Hematopoietic multipotent progenitor cell treated with erythropoietin and hydrocortisone succinate and interleukin-3 and kit ligand, for 6 days (in vitro differentiated cells): ENCODE measurements at regions not wholly inside any gene's neighbourhood (a gene's known extent, or its start where the extent isn't known, plus 50 kb on each side); places are given as distances from the start of the nearest gene placed in this dataset.
"Not testable (repeated sequence)": the region's sequence is repeated elsewhere in the genome, so short reads cannot be mapped to it uniquely, and the experiment has no call there.

ENCODE experiments used
- DNase-seq: peaks from one replicate; pipeline ENCODE4 v3.0.0-alpha.2; 2015

DNA sequence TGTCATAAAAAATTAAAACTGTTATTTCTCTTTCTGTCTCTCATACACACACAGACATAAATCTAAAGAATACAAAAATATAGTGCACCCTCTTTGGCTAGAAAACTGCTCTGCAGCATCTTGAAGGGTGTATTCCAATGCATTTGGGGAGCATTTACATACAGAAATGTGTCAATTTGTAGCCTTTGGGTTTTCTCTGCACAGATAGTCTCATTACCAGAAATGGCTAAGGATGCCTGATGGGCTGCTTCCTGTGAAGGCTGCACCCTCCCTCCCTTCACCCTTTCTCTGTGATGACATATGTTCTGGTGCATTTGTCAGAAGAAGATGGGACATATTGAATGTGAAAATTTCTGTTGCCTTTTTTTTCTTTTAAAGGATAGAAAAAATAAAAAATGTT is 1239.3 kb downstream of the CDH11 start:
- no peak for DNase-seq

DNA sequence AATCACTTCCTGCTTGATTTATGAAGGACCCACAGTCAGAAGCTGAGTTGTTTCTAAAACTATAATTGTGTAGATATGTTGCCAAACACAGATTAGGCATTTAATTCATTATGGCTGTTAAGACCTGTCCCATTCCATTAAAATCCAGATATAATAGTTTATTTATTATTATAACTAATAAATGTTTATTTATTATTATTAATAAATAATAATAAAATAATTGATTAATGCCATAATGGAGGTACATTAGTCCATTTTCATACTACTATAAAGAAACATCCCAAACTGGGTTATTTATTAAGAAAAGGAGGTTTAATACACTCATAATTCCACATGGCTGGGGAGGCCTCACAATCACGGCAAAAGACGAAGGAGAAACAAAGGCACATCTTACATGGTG is 1240.9 kb downstream of the CDH11 start:
- no peak for DNase-seq

DNA sequence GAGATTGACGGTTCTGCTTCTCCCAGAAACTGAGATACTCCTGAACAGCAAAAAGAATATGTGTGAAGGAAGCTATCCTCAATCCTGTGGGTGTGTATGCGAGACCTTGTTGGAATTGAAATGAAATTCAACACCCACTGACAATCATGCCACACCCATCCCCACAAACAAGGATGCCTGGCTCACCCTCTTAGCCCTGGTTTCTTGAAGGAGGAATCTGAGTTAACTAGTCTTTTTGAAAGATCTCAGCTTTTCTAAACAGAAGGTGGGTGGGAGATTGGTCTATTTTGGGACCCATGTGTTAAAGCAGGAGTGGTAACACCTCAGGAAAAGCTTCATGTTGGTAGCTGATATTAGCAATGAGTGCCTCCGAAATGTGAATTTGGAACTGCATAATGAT is 1244.5 kb downstream of the CDH11 start:
- DNase-seq = no peak

DNA sequence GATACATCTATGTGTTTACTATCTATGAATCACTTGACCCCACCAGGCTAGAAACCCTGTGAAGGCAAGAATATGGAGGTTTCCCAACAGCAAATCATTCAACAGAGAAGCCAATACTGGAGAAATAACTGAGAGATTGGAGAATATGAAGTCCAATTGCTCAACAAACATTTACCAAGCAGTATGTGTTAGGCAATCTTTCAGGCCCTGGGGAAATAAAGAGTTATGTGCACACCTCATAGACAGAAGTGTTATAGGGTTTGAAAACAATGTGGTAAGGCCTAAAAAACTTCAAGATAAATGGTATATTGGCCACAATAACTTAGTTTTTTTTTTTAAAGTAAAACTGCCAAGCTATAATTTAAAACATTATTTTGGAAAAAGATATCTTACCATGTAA is 1245.8 kb downstream of the CDH11 start:
- DNase-seq = no peak

DNA sequence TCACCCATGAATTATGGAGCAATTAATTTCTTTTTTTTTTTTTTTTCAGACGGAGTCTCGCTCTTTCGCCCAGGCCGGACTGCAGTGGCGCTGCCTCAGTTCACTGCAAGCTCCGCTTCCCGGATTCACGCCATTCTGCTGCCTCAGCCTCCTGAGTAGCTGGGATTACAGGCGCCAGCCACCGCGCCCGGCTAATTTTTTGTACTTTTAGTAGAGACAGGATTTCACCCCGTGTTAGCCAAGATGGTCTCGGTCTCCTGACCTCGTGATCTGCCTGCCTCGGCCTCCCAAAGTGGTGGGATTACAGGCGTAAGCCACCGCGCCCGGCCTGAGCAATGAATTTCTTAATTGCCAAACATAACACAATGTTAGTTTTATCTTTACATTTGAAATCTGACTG is 1261.2 kb downstream of the CDH11 start:
- DNase-seq = not testable (repeated sequence)

DNA sequence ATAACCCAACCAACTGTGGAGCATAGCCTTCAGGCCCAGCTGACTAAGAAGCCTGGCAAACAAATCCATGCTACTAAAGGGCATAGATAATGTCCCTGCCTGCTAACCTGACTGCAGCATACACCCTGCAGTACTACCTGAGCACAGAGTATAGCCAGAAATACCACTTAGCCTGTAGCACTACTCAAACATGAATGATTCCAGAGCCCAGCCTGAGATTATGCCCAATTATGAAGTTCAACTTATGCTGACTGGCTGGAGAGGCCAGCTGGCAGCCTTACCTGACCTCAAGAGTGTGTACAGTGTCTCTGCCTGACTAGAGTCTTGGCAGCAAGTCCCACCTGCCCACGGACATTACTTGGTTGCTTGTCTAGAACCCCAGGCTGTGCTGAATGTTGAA is 1265.3 kb downstream of the CDH11 start:
- no peak for DNase-seq

DNA sequence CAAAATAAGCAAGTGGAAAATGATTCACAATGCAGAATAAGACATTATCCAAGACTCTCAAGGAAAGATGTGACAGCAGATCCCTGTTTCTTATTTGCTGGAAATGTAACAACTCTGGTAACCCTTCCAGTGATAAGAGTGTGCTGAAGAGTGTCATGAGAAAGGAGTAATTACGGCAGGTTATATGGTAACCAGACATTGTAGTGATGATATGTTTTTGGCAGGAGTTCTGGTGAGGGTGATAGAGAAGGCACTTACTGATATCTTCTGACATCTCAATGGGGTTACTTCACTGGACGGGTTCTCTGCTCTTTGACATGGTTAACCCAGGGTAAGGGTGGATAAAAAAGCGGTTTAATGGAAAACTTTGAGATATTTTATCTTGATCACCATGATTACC is 1270.9 kb downstream of the CDH11 start:
- no peak for DNase-seq

DNA sequence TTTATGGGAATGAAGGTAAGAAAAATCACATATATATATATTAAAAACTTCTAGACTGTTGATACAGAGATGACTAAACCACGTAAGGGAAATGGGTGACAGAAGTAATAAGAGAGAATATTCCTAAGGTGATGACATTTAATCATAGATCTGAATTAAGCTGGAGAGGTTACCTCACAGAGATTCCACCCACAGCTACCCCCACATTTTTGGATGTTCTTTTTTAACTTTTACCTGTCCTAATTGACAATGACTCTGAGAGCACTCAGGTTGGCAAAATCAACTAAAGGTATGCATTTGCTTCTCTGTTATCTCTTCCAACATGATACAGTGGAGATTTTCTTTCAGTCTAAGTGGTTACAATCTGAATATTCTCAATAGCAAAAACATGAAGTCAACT is 1280.6 kb downstream of the CDH11 start:
- DNase-seq = no peak

DNA sequence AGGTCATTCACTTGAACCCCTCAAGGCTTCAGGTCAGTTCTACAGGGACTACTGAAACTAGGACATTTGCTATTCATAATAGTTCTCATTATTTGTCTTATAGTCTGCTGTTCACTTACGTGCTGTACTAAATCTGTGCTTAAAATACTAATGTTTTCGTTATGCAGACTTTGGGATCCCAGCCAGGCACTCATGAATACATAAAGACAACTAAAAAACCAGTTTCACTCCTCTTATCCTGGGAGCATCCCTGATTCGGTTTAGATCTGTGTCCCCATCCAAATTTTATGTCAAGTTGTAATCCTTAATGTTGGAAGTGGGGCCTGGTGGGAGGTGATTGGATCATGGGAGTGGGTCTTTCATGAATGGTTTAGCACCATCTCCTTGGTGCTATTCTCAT is 1291.8 kb downstream of the CDH11 start:
- DNase-seq = no peak

DNA sequence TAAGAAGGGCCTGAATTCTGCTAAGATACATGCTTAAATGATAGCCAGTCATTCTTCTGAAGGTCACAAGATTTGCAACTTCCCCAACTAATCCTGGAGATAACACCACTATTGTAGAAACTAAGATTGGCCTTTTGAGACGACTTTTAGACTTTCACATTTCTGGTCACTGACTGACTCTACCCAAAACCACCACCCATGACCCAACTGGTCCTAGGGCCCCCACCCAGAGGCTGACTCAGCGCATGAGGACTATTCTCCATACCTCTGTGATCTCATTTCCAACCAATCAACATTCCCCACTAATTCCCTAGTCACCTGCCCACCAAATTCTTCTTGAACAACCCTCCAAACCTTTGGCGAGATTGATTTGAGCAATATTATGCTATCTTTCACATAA is 1299.0 kb downstream of the CDH11 start:
- DNase-seq = no peak

DNA sequence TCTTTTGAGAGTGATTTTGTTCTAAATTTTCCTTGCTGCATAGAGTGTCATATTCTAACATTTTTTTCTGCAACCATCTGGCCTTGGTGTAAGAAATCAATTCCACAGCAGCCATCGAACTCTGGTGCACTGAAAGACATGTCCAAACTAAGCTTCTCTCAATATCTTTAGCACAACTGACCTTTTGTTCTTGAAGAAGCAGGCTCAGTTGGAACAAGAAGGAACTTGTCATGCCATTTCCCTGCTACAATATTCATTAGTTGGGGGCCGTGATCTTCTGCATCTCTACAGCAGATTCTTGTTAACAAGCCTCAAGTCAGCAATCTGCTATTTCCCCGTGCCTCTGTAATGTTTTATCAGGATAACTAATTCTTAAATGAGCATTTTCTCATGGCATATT is 1305.6 kb downstream of the CDH11 start:
- no peak for DNase-seq

DNA sequence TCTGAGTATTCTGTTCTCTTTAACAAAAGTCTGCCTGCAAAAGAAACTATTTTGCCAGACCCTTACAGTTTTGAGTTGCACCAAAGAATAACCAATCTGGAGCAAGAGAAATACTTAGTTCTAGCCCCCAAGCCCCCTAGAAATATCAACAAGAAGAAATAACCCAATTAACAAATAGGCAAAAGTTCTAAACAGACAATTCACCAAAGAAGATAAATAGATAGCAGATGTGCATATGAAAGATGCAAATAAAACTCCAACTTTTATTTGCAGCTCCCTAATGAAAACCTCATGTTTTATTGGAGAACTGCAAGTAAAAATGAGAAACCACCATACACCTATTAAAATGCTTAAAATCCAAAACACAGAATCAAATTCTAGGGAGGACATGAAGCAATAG is 1308.0 kb downstream of the CDH11 start:
- no peak for DNase-seq

DNA sequence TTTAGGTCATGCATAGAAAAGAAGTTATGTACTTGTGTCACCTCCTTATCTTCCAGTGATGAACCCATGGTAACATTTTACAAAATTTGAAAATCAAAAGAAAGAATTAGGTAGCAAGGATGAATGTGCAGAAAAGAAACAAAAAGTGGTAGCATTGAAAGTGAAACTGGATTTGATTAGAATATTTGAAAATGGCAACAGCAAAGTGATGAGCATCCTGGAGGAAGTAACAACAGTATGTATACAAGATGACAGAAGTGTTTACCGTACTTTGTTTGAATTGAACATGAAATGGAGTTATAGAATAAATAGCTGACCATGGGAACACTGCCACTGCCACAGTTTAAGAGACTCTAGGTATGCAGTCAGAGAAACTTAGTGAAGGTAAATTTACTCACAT is 1313.1 kb downstream of the CDH11 start:
- DNase-seq = no peak

DNA sequence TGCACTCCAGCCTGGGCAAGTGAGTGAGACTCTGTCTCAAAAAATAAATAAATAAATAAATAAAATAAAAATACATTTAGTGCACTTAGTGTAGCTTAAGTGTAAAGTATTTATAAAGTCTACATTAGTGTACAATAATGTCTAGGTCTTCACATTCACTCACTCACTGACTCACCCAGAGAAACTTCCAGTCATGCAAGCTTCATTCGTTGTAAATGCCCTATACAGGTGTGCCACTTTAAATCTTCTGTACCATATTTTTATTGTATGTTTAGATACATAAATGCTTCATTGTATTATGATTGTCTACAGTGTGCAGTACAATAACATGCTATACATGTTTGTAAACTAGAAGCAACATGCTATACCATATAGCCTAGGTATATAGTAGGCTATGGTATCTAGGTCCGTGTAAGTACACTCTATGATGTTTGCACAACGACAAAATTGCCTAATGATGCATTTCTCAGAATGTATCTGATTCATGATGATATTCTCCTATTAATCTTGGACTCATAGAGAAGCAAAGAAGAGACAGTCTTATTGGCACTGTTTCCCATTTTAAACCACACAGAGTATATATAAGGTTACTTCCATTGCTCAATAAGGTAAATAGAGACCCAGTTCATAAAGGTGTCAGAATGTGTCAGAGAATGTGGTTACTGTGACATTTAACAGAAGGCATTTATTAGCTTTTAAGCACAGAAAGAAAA is 1314.9 kb downstream of the CDH11 start:
- no peak for DNase-seq

DNA sequence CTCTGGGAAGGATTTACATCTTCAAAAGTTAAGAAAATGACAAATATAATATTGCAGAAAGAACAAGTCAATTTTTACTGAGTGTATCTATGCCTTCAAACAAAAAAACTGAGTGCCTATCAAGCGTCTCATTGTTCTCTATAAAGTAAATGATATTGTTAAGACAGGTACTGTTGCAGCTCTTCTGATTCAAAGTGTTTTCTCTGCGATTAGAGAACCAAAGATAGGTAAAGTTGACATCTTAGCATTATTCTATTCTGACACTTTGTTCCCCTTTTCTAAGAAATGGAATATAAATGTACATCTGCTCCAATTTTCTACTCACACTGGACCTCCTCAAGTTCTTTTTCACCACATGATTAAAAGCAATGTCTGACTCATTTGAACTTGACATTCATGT is 1317.7 kb downstream of the CDH11 start:
- DNase-seq = no peak

DNA sequence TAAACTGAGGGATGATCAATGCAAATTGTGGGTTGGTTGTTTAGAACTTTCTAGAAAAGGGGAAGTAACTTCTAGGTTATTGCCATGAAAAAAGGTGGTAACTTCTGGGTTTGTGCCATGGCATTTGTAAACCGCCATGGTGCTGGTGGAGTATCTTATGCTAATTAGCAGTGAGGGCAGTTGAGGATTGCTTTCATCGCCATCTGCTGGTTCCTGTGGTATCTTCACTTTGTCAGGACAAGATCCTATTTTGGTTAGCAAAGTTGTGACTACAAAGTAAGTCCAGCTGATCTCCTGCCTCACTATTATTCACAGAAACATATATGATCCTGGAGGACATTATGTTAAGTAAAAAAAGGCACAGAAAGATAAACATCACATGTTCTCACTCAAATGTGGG is 1332.3 kb downstream of the CDH11 start:
- peak; percentile 10 for DNase-seq

DNA sequence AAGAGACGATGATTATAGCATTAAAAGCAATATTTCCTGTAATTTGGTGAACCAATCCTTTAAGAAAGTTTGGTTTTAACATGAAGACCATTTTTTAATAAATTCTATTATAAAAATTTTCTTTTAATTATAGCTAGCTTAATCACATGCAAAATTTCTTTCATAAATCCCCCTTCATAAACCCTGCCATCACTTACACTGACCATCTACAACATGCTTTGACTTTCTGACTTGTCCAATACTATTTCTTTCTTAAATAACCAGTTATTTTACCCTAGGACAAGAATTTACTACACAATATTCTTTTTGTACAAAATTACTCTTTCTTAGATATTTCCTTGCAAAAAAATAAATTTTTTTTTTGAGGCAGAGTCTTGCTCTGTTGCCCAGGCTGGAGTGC is 1334.8 kb downstream of the CDH11 start:
- DNase-seq = no peak

DNA sequence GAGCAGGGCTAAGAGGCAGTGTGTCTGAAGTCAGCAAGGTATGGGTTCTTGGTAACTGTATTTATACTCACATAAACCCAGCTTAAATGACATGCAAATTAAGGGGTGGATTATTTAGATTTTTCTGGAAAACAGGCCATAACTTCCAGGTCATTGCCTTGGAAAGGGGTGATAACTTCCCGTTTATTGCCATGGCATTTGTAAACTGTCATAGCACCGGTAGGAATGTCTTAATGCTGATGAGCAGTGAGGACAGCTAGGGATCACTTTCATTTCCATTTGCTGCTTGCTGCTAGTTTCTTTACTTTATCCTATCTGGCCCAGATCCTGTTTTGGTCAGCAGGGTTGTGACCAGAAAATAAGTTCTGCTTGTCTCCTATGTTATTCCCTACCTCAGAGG is 1336.7 kb downstream of the CDH11 start:
- no peak for DNase-seq

DNA sequence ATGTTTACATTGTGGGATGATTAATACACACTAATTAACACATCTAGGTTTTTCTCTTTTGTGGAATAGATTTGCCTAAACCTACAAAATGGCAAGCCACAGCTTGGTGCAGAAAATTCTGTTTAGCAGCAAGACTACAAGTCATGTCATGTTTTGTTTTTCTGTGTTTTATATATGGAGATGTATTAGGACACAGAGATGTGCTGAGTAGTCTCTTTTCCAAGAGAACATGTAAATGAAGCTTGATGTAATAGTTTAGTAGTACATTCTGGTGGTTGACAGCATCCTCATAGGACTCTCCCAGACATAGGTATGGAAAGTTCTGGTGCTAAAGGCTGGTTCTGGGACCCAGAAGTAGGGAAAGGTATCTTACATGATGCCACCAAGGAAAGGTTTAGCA is 1345.4 kb downstream of the CDH11 start:
- no peak for DNase-seq

DNA sequence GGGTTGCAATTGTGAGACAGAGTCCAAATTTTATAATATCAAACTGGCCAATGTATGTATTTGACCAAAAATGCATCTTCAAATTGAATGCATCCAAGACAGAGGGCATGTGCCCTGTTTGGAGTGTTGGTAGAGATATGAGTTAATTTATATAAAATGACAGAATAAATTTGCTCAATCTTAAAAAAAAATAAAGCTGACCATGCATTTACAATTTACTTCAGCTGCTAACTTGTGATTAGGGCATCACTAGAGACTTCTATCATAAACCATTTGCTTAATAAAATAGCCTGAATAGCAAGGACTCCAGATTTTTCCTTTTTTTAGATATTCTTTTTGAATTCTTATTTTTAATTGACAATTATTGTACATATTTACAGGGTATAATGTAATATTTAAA is 1345.8 kb downstream of the CDH11 start:
- DNase-seq = no peak

DNA sequence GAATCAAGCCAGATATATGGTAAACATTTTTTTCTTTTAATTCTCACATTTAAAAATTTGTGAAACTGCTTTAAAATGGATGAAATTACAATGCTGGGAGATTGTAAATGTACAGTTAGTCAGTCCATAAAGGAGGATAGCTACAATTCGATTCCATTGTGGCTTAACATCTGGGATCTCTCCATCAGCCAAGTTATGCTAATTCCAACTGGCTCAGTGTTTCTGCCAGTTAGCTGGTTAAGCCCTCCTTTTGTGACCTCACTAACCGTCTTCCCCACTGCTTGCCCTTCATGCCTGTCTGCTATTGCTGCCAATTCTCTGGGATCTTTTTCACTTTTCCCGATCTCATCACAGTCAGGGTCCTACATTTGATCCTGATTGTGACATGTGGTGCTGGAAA is 1347.6 kb downstream of the CDH11 start:
- no peak for DNase-seq

DNA sequence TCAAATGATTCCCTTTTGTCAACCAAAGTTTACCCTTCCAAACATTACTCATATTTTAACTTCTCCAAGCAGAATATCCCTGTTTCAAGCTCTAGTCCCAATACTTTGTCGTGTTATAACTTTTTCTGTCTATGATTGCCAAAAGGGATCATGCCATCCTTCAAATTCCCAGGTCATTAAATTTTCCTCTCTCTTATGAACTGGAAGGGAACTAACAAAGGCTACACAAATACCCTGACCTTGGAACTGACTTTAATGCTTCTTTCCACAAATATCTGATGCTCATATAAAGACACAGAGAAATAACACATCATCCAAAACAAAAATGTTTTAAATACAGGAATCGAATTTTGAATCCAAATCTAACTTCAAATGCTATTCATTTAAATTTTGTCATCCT is 1352.7 kb downstream of the CDH11 start:
- DNase-seq = no peak

DNA sequence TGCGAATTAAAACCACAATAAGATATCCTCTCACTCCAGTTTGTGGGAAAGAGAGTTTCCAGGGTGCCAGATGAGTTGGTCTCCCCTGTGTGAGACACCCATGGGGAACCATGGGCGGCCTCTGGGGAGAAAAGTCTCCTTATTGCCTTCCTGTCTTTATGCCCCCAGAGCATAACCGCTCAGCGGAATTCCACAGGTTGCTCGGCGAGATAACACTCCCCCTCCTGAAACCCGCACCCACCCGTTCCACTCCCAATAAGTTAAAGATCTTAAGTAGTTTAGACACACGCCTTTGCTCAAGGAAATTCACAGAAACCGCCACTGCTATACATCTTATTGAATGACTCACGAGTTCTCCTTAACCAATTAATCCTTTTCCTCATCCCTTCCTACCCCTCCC is 1361.6 kb downstream of the CDH11 start:
- not testable (repeated sequence) for DNase-seq

DNA sequence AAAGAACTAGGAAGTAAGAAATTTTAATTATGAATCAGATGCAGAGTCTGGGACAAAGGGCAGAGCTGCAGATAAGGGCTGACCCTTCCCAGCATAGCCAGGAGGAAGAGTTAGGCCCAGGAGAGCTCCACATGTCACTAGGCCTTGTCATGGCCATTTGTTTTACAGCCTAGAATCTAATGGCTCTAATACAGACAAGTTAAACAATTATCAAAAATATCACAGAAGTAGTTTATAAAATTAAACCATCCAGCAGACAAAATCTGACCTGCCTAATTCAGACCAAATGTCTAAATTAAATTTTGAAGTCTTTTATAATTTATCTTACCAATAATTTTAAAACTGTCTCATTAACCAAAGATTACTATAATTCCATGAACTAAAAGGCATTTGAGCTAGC is 1369.5 kb downstream of the CDH11 start:
- no peak for DNase-seq

DNA sequence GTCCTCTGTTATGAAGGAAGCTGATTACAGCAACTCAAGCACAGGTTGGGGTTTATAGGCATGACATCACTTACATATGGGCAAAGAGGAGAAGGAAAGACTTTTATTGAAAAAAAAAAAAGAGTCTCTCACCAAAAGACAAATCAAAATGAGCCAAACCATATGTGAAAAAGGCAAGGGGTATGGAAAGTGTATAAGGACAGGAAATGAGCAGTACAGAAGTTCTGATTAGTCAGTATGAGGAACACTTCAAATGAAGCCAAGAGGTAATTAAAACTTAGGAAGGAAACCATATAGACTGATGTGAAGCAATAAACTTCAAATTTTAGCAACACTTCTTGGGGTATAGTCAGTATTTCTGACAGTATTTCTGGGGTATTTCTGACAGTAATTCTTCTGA is 1372.6 kb downstream of the CDH11 start:
- no peak for DNase-seq

DNA sequence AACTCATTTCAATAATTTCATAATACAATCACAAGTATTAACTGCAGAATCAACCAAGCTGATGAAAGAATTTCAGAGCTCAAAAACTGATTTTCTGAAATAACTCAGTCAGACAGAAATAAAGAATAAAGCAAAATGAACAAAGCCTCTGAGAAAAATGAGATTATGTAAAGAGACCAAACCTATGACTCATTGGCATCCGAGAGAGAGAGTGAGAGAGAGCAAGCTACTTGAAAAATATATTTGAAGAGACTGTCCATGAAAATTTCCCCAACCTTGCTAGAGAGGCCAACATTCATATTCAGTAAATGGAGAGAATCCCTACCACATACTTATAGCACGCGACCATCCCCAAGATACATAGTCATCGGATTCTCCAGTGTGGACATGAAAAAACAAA is 1376.4 kb downstream of the CDH11 start:
- no peak for DNase-seq
